ENCODE measurements at regions not wholly inside any gene's neighbourhood (a gene's known extent, or its start where the extent isn't known, plus 50 kb on each side); places are given as distances from the start of the nearest gene placed in this dataset.

DNA sequence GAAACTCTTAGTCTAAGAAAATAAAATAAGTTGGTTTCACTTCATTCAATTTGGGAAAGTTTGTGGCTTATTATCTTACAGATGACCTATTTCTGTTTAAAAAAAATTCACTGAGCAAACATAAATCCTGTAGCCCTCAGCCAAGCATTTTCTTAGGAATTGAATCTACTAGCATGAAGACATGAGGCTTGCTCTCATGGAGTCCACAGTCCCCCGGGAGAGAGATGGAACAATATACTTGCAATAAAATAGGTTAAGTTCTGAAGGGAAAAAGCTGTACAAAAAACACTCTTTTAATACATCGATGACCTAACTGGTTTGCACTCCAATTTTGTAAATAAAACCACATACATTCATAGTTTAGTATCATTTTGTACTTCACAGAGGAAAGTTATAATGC lies 642.6 kb upstream of the FAM241A start:
- Histone ChIP-seq H3K9ac (replicated peaks; ENCODE audit: extremely low read depth, insufficient read depth, low read length) (no peak overlapping the region), H3K27me3 (ENCODE audit: control insufficient read depth in 2 of 2, insufficient read depth in 2 of 2, low read length in 2 of 2) (no peaks in the 10 kb centered on the region), H3K27ac (ENCODE audit: insufficient read depth, low read depth, low read length) (no peak overlapping the region), H3K9me3 (replicated peaks; ENCODE audit: control insufficient read depth, insufficient read depth, low read length) (no peaks in the 10 kb centered on the region), H3K4me2 (ENCODE audit: insufficient read depth, low read length) (no peak overlapping the region), H3K36me3 (ENCODE audit: control insufficient read depth in 2 of 2, extremely low read depth in 1 of 2, insufficient read depth in 2 of 2, low read length in 2 of 2) (no peaks in the 10 kb centered on the region), H4K20me1 (replicated peaks; ENCODE audit: control insufficient read depth, extremely low read depth, insufficient read depth, low read length) (no peaks in the 10 kb centered on the region), H3K4me1 (ENCODE audit: control insufficient read depth, extremely low read depth, insufficient read depth, low read length) (no peaks in the 10 kb centered on the region), H3K4me3 (replicated peaks in 1 of 3; ENCODE audit: insufficient read depth in 1 of 3, low read depth in 1 of 3, low read length in 3 of 3) (no peak overlapping the region), H3K79me2 (ENCODE audit: control insufficient read depth, insufficient read depth, low read length) (no peaks in the 10 kb centered on the region), H2AFZ (ENCODE audit: low read depth, low read length) (no peak overlapping the region), H3K9me1 (replicated peaks; ENCODE audit: control insufficient read depth, extremely low read depth, insufficient read depth, low read length) (no peaks in the 10 kb centered on the region)
- FAIRE-seq = no peak
- ChIA-PET POLR2A (no interaction called here), CTCF (interaction anchor here (0.5 kb wide), 1 partner anchor 71 kb away, joined by 4 read pairs; no protein-coding TSS in a partner anchor)
- BruUV-seq (replicated peaks) = no TSS peak
- intact Hi-C loops (cut with micrococcal nuclease) = no loop called here
- dilution Hi-C loops (cut with MboI; ENCODE audit: extremely low pct_ligation_motif_present, low sequenced_read_pairs) = no loop called here
- TF ChIP-seq EZH2 (IDR thresholded peaks at IDR 0.05; ENCODE audit: borderline replicate concordance, low read depth, low read length, severe bottlenecking) = no peak
- TF ChIP-seq JUN (IDR thresholded peaks at IDR 0.05; ENCODE audit: borderline replicate concordance, insufficient read depth, insufficient read length, low read depth) = no peak
- no peak for TF ChIP-seq FOS (IDR thresholded peaks at IDR 0.05; ENCODE audit: borderline replicate concordance, insufficient read depth, low read length)
- no peak for TF ChIP-seq POLR2AphosphoS5 (IDR thresholded peaks at IDR 0.05; ENCODE audit: insufficient read depth, low read depth, low read length)
- no peak for TF ChIP-seq MYC (IDR thresholded peaks at IDR 0.05; ENCODE audit: low read depth, low read length)
- no peak for TF ChIP-seq GATA2 (IDR thresholded peaks at IDR 0.05; ENCODE audit: insufficient read depth, insufficient read length, low read depth, low read length)
- TF ChIP-seq, protein P1, sequence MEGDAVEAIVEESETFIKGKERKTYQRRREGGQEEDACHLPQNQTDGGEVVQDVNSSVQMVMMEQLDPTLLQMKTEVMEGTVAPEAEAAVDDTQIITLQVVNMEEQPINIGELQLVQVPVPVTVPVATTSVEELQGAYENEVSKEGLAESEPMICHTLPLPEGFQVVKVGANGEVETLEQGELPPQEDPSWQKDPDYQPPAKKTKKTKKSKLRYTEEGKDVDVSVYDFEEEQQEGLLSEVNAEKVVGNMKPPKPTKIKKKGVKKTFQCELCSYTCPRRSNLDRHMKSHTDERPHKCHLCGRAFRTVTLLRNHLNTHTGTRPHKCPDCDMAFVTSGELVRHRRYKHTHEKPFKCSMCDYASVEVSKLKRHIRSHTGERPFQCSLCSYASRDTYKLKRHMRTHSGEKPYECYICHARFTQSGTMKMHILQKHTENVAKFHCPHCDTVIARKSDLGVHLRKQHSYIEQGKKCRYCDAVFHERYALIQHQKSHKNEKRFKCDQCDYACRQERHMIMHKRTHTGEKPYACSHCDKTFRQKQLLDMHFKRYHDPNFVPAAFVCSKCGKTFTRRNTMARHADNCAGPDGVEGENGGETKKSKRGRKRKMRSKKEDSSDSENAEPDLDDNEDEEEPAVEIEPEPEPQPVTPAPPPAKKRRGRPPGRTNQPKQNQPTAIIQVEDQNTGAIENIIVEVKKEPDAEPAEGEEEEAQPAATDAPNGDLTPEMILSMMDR (IDR thresholded peaks at IDR 0.05; ENCODE audit: extremely low read depth in 1 of 2, insufficient read depth in 1 of 2, low read depth in 1 of 2, low read length in 2 of 2) = no peak
- TF ChIP-seq, protein P2, sequence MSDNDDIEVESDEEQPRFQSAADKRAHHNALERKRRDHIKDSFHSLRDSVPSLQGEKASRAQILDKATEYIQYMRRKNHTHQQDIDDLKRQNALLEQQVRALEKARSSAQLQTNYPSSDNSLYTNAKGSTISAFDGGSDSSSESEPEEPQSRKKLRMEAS (IDR thresholded peaks at IDR 0.05; ENCODE audit: insufficient read depth, insufficient read length) = no peak
- no peak for TF ChIP-seq POLR2A (IDR thresholded peaks at IDR 0.05; ENCODE audit: low read depth, low read length)
- DNase-seq (ENCODE audit: low read depth, low spot score) = no peak

All from endothelial cell of umbilical vein (primary cell).